Activated CD8-positive, alpha-beta memory T cell treated with anti-CD3 and anti-CD28 coated beads, Interleukin-2, amount 10 ng/mL, durations not matched to agents 7 days and 5 days (primary cell): ENCODE measurements at regions not wholly inside any gene's neighbourhood (a gene's known extent, or its start where the extent isn't known, plus 50 kb on each side); places are given as distances from the start of the nearest gene placed in this dataset.

Source experiments
- ATAC-seq: fragments of 150-1000 bp; cut with Tn5 transposase; one replicate; pipeline ENCODE4 v1.10.0; 2021; ENCODE audit warnings: moderate library complexity
- CTCF ChIA-PET: fragments of 350-600 bp; sonication (Branson Sonifier 250); formaldehyde crosslinking; loops from one replicate; lab custom pipeline; 2021; ENCODE audit warnings: antibody characterized with exemption; lab: Charles Lee
- DNase-seq: peaks from one replicate; pipeline ENCODE4 v3.0.0-alpha.2; 2020
- H3K27ac Mint-ChIP-seq: one replicate; pipeline ENCODE4 v1.8.0; 2021; ENCODE audit warnings: mild to moderate bottlenecking, mixed read lengths
- H3K27me3 Mint-ChIP-seq: one replicate; pipeline ENCODE4 v1.8.0; 2021; ENCODE audit warnings: mixed read lengths
- H3K36me3 Mint-ChIP-seq: one replicate; pipeline ENCODE4 v1.8.0; 2021; ENCODE audit warnings: mild to moderate bottlenecking, mixed read lengths
- H3K4me1 Mint-ChIP-seq: one replicate; pipeline ENCODE4 v1.8.0; 2021; ENCODE audit warnings: mixed read lengths
- H3K4me3 Mint-ChIP-seq: one replicate; pipeline ENCODE4 v1.8.0; 2021; ENCODE audit warnings: mild to moderate bottlenecking, moderate library complexity, mixed read lengths
- H3K9me3 Mint-ChIP-seq: one replicate; pipeline ENCODE4 v1.8.0; 2022; ENCODE audit warnings: low read depth, mixed read lengths

DNA sequence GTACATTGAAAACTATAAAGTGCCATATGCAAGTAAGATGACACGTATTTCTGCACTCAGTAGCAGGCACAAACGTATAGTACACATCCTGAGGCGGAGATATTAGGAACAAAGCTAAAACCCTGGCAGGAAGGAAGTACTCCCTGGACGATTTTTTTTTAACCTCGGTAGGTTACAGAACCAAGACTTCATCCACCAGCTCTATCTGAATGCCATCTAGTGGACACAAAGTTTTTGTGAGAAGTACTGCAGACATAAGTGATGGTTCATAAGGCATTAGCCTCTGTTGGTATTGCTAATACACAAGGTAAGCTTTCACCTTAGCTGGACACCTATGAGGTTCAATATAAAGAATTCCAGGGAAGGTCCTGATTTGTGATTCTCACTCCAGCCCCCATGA is 83.0 kb upstream of the CCDC196 start:
- H3K4me3 Mint-ChIP-seq = no peak overlapping the region
- H3K27ac Mint-ChIP-seq = no peak overlapping the region
- no peaks in the 10 kb centered on the region for H3K9me3 Mint-ChIP-seq
- CTCF ChIA-PET = interaction anchor here (0.6 to 1.6 kb wide), 8 partner anchors 8 to 1287 kb away, joined by 3 to 12 read pairs (median 4); no protein-coding TSS in a partner anchor
- no peak for DNase-seq
- no peak for ATAC-seq
- H3K36me3 Mint-ChIP-seq = no peaks in the 10 kb centered on the region
- H3K4me1 Mint-ChIP-seq = peaks cover 2% of the 10 kb centered on the region
- H3K27me3 Mint-ChIP-seq = no peaks in the 10 kb centered on the region

DNA sequence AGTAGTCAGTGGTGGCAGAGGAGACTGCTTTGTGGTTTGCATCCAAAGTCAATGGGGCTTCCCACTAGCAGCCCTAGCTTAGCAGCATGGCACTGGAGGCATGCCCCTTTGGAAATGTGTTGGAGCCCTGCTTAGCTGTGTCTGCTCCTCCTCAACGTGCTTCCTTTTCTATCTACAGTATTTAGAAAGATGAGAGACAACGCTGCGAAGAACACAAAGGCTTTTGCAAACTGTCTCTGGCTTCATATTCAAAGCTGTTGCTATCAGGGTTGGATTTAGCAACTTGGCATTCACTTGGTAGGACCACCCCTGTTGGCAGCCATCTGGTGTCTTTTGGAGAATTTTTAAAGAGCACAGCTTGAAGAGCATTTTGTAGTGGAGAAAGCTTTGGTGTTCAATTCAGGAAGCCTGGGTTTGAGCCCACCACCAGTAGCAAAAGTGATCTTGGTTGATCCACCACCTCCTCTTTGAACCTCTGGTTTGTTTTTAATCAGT is 82.1 kb upstream of the CCDC196 start:
- H3K4me1 Mint-ChIP-seq = peaks cover 2% of the 10 kb centered on the region
- CTCF ChIA-PET = interaction anchor here (0.6 to 1.5 kb wide), 4 partner anchors 8 to 45 kb away, joined by 3 to 12 read pairs (median 4); no protein-coding TSS in a partner anchor
- no peaks in the 10 kb centered on the region for H3K9me3 Mint-ChIP-seq
- no peak overlapping the region for H3K27ac Mint-ChIP-seq
- ATAC-seq = no peak
- H3K27me3 Mint-ChIP-seq = no peaks in the 10 kb centered on the region
- H3K4me3 Mint-ChIP-seq = no peak overlapping the region
- DNase-seq = no peak
- no peaks in the 10 kb centered on the region for H3K36me3 Mint-ChIP-seq

GRCh38 chr14:66405158-66405557 is 81.0 kb upstream of the CCDC196 start:
- no peak for DNase-seq
- peaks cover 2% of the 10 kb centered on the region for H3K27me3 Mint-ChIP-seq
- H3K27ac Mint-ChIP-seq = no peak overlapping the region
- CTCF ChIA-PET = interaction anchor here (0.7 kb wide), 1 partner anchor 10 kb away, joined by 3 read pairs; no protein-coding TSS in a partner anchor
- ATAC-seq = no peak
- peaks cover 2% of the 10 kb centered on the region for H3K4me1 Mint-ChIP-seq
- H3K36me3 Mint-ChIP-seq = no peaks in the 10 kb centered on the region
- no peaks in the 10 kb centered on the region for H3K9me3 Mint-ChIP-seq
- no peak overlapping the region for H3K4me3 Mint-ChIP-seq

DNA sequence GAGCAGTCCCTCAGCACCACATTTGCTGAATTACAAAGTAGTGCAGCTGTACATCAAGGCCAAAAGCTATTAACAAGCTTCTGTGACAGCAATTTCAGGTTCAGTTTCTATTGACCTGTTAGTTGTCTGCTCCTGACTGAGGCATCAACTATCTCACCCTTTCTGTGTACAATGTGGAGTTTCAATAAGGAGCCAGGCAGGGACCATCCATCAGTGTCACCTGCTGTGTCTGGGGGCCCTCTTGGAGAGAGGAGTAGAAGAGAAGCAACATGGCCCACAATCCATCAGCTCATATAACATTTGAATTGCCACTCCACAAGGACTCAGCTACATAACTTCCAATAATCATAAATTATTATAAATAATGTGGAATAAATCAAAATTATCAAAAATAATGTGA is 72.3 kb upstream of the CCDC196 start:
- ATAC-seq = no peak
- Mint-ChIP-seq H3K4me1 (no peaks in the 10 kb centered on the region), H3K36me3 (no peaks in the 10 kb centered on the region), H3K27me3 (peaks cover 3% of the 10 kb centered on the region), H3K27ac (no peak overlapping the region), H3K4me3 (no peak overlapping the region), H3K9me3 (no peaks in the 10 kb centered on the region)
- CTCF ChIA-PET = no interaction called here
- no peak for DNase-seq

- H3K27ac Mint-ChIP-seq = no peak overlapping the region
Observed at GRCh38 chr14:66414511-66414910, 71.7 kb upstream of the CCDC196 start.

DNA sequence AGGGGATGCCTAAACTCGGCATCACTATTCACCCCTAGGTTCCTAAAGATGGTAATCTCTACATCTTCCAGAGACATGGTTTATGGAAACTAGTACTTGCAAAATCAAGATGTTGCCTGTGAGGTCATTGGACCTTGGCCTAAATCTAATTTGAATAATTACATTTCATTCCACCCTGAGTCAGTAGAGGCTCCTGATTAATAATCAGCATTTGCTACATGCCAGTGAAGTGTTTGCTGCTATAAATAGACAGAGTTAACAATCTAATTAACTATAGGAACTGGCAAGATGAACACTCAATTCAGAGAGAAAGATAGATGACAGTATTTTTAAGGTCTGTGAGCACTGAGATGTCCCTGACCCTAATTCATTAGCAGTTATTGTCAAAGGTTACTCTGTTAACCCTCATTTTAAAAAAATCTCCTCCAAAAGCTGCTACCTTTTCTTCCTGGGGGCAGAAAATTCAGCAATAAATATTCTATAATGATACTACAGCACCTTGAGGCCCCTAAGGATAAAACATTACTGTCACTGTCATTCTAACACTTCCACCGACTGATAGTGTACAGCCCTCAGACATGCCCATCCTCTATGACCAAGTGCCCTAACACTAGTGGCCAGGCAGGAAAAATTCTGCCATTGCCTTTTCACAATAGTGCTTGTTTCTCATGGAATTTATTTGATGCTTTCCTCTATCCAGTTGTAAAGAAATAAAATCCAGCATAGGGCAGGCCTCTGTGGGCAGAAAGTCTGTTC is 65.7 kb upstream of the CCDC196 start:
- H3K9me3 Mint-ChIP-seq = no peaks in the 10 kb centered on the region
- H3K27me3 Mint-ChIP-seq = peaks cover 2% of the 10 kb centered on the region
- H3K4me3 Mint-ChIP-seq = no peak overlapping the region
- DNase-seq (no peak), ATAC-seq (no peak)
- no peaks in the 10 kb centered on the region for H3K4me1 Mint-ChIP-seq
- H3K36me3 Mint-ChIP-seq = no peaks in the 10 kb centered on the region
- H3K27ac Mint-ChIP-seq = no peak overlapping the region
- CTCF ChIA-PET = no interaction called here

More at GRCh38 chr14:66414511-66414910, 71.7 kb upstream of the CCDC196 start:
- CTCF ChIA-PET = no interaction called here
- no peaks in the 10 kb centered on the region for H3K9me3 Mint-ChIP-seq
- no peaks in the 10 kb centered on the region for H3K36me3 Mint-ChIP-seq
- DNase-seq (no peak), ATAC-seq (no peak)
- no peaks in the 10 kb centered on the region for H3K4me1 Mint-ChIP-seq
- no peak overlapping the region for H3K4me3 Mint-ChIP-seq
- H3K27me3 Mint-ChIP-seq = peaks cover 3% of the 10 kb centered on the region

GRCh38 chr14:66421990-66422946 is 63.9 kb upstream of the CCDC196 start:
- H3K4me3 Mint-ChIP-seq = no peak overlapping the region
- no peak overlapping the region for H3K27ac Mint-ChIP-seq
- CTCF ChIA-PET = no interaction called here
- no peaks in the 10 kb centered on the region for H3K9me3 Mint-ChIP-seq
- no peaks in the 10 kb centered on the region for H3K36me3 Mint-ChIP-seq
- DNase-seq (no peak), ATAC-seq (no peak)
- peaks cover 2% of the 10 kb centered on the region for H3K27me3 Mint-ChIP-seq
- no peaks in the 10 kb centered on the region for H3K4me1 Mint-ChIP-seq

- H3K36me3 Mint-ChIP-seq = no peaks in the 10 kb centered on the region
- no peak overlapping the region for H3K27ac Mint-ChIP-seq
- DNase-seq = no peak
- no peaks in the 10 kb centered on the region for H3K4me1 Mint-ChIP-seq
- CTCF ChIA-PET = no interaction called here
- H3K27me3 Mint-ChIP-seq = peaks cover 2% of the 10 kb centered on the region
- ATAC-seq = no peak
- no peaks in the 10 kb centered on the region for H3K9me3 Mint-ChIP-seq
- H3K4me3 Mint-ChIP-seq = no peak overlapping the region
Observed at GRCh38 chr14:66425402-66425801, 60.8 kb upstream of the CCDC196 start.

DNA sequence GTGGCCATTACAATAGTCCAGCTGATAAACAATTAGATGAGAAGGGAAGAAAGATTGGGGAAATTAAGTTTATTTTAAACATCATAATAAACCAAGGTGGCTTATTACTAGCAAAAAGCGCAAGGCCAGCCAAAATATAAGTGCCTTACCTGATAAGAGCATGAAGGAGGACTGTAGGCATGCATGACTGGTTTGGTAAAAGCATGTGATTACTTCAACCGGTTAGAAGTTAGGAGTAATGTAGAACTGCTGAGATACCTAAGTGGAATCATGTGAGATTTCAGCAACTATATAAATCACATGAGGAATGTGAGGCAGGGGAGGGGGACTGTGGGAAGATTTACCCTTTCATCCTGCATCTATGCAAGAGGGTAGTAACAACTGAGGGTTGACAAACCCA is 59.7 kb upstream of the CCDC196 start:
- H3K4me3 Mint-ChIP-seq = no peak overlapping the region
- peaks cover 2% of the 10 kb centered on the region for H3K27me3 Mint-ChIP-seq
- H3K27ac Mint-ChIP-seq = no peak overlapping the region
- CTCF ChIA-PET = no interaction called here
- DNase-seq (no peak), ATAC-seq (no peak)
- H3K4me1 Mint-ChIP-seq = no peaks in the 10 kb centered on the region
- H3K9me3 Mint-ChIP-seq = no peaks in the 10 kb centered on the region
- no peaks in the 10 kb centered on the region for H3K36me3 Mint-ChIP-seq

DNA sequence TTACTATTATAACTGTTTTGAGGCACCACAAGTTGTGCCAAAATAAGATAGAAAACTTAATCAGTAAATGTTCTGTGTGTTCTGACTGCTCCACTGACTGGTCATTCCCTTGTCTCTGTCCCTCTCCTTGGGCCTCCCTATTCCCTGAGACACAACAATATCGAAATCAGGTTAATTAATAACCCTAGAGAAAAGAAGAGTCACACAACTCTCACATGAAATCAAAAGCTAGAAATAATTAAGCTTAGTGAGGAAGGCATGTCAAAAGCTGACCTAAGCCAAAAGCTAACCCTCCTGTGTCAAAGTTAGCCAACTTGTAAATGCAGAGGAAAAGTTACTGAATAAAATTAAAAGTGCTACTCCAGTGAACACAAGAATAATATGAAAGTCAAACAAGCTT is 53.8 kb upstream of the CCDC196 start:
- Mint-ChIP-seq H3K9me3 (no peaks in the 10 kb centered on the region), H3K4me1 (no peaks in the 10 kb centered on the region), H3K36me3 (peaks cover 2% of the 10 kb centered on the region), H3K4me3 (no peak overlapping the region), H3K27me3 (no peaks in the 10 kb centered on the region), H3K27ac (no peak overlapping the region)
- no peak for ATAC-seq
- no peak for DNase-seq
- CTCF ChIA-PET = no interaction called here

- Mint-ChIP-seq H3K4me3 (no peak overlapping the region), H3K27me3 (no peaks in the 10 kb centered on the region), H3K9me3 (peaks cover 3% of the 10 kb centered on the region), H3K36me3 (peaks cover 2% of the 10 kb centered on the region), H3K4me1 (no peaks in the 10 kb centered on the region), H3K27ac (no peak overlapping the region)
- CTCF ChIA-PET = no interaction called here
- no peak for ATAC-seq
- no peak for DNase-seq
Observed at GRCh38 chr14:66434464-66434863, 51.7 kb upstream of the CCDC196 start.

DNA sequence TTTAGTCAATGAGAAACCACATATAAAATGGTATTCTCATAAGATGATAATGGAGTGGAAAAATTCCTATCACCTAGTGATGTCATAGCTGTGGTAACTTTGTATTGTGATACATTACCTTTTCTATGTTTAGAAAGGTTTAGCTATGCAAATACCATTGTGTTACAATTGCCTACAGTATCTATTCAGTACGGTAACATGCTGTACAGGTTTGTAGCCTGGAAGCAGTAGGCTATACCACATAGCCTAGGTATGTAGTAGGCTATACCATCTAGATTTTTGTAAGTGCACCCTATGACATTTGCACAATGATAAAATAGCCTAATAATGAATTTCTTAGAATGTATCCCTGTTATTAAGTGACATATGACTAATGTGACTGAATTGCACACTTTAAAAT is 50.5 kb upstream of the CCDC196 start:
- ATAC-seq = no peak
- CTCF ChIA-PET = no interaction called here
- no peaks in the 10 kb centered on the region for H3K4me1 Mint-ChIP-seq
- H3K27me3 Mint-ChIP-seq = no peaks in the 10 kb centered on the region
- peaks cover 11% of the 10 kb centered on the region for H3K9me3 Mint-ChIP-seq
- H3K4me3 Mint-ChIP-seq = no peak overlapping the region
- DNase-seq = no peak
- H3K27ac Mint-ChIP-seq = no peak overlapping the region
- peaks cover 2% of the 10 kb centered on the region for H3K36me3 Mint-ChIP-seq
